ENCODE measurements at regions not wholly inside any gene's neighbourhood (a gene's known extent, or its start where the extent isn't known, plus 50 kb on each side); places are given as distances from the start of the nearest gene placed in this dataset.

GRCh38 chr13:97648171-97648880 is 214.4 kb downstream of the RAP2A start:
- Histone ChIP-seq H3K79me1 (ENCODE audit: low read depth in 1 of 2, low read length in 2 of 2) (no peaks in the 10 kb centered on the region), H2BK120ac (ENCODE audit: low read depth, low read length) (no peak overlapping the region), H2BK5ac (ENCODE audit: low read depth, low read length, poor library complexity, severe bottlenecking) (no peak overlapping the region), H4K5ac (ENCODE audit: low read depth, low read length) (no peak overlapping the region), H3K9me3 (ENCODE audit: control insufficient read depth, insufficient read depth, low read length) (no peaks in the 10 kb centered on the region), H3K23ac (ENCODE audit: low read depth, low read length) (no peak overlapping the region), H4K91ac (ENCODE audit: insufficient read depth, low read depth, low read length) (no peak overlapping the region), H3K9ac (ENCODE audit: low read depth, low read length) (no peak overlapping the region), H2AFZ (replicated peaks; ENCODE audit: low read length, poor library complexity) (no peak overlapping the region), H3K14ac (replicated peaks; ENCODE audit: low read depth, low read length) (no peak overlapping the region), H4K8ac (ENCODE audit: low read depth in 2 of 2, low read length in 2 of 2) (no peak overlapping the region), H3K4me3 (ENCODE audit: insufficient read depth, low read depth, low read length) (no peak overlapping the region), H4K20me1 (ENCODE audit: insufficient read depth, low read length) (no peaks in the 10 kb centered on the region), H3K27me3 (ENCODE audit: control insufficient read depth, insufficient read depth, low read length) (peaks cover 1% of the 10 kb centered on the region; the same call in 1 of the 2 replicates), H3K4me1 (ENCODE audit: control insufficient read depth, insufficient read depth, low read length) (no peaks in the 10 kb centered on the region), H3K4ac (ENCODE audit: low read depth, low read length) (no peak overlapping the region), H2AK5ac (ENCODE audit: low read depth, low read length) (no peak overlapping the region), H3K36me3 (ENCODE audit: control insufficient read depth, insufficient read depth, low read length) (no peaks in the 10 kb centered on the region), H2BK20ac (ENCODE audit: low read depth, low read length) (no peak overlapping the region), H3K9me1 (ENCODE audit: insufficient read depth, low read length) (no peaks in the 10 kb centered on the region), H3K56ac (ENCODE audit: extremely low read depth, insufficient read depth, low read length) (no peak overlapping the region), H3K27ac (ENCODE audit: insufficient read depth, low read length) (no peak overlapping the region), H3K4me2 (ENCODE audit: low read depth, low read length) (no peak overlapping the region), H2AK9ac (replicated peaks; ENCODE audit: low read depth, low read length, poor library complexity) (no peak overlapping the region), H2BK15ac (ENCODE audit: low read depth, low read length) (no peak overlapping the region), H3K18ac (ENCODE audit: low read depth, low read length) (no peak overlapping the region)
- TF ChIP-seq BHLHE40 (IDR thresholded peaks at IDR 0.05; ENCODE audit: low read depth, low read length) (no peak), RCOR1 (IDR thresholded peaks at IDR 0.05; ENCODE audit: insufficient replicate concordance, low read length) (no peak), USF2 (IDR thresholded peaks at IDR 0.05; ENCODE audit: low read depth, low read length) (no peak), MXI1 (IDR thresholded peaks at IDR 0.05; ENCODE audit: borderline replicate concordance, low read depth, low read length) (no peak), CEBPB (IDR thresholded peaks at IDR 0.05; ENCODE audit: low read depth, low read length) (no peak), FOS (IDR thresholded peaks at IDR 0.05; ENCODE audit: low read depth, low read length) (no peak)
- ChIA-PET POLR2A (ENCODE audit: unreplicated experiment) (no interaction called here), CTCF (no interaction called here)
- no peak for DNase-seq
- intact Hi-C loops (cut with micrococcal nuclease): no loop called here
- in situ Hi-C loops (cut with MboI; ENCODE audit: low sequenced_read_pairs): no loop called here
- no TSS peak for BruUV-seq (replicated peaks)
- ATAC-seq (ENCODE audit: low read depth): no peak
- dilution Hi-C loops (cut with HindIII; ENCODE audit: low sequenced_read_pairs, unreplicated experiment): no loop called here
- WGBS, 2 experiments (ENCODE audit: extremely low coverage in 2 of 2, insufficient read length in 1 of 2): 80% methylated on average over 3 of the region's 14 CpGs; no CpG with 5 or more reads in 1 of the 2 experiments
